ENCODE measurements at regions not wholly inside any gene's neighbourhood (a gene's known extent, or its start where the extent isn't known, plus 50 kb on each side); places are given as distances from the start of the nearest gene placed in this dataset.
A peak's percentile ranks its signal among the peaks of the same experiment; 100 is the strongest.

DNA sequence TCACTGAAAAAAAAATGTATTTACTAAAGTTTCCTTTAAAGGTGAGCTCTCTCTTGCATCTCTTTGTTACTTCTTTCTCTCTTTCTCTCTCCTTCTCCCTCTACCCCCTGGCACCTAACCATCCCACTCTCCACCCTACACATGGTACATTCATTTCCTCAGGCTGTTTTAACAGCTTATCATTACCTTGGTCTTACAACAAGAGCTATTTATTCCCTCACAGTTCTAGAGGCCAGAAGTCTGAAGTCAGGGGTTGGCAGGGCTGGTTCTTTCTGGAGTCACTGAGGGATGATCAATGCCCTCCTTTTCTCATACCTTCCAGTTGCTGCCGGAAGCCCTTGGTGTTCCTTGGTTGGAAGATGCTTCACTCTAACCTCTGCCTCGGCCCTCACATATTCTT, 91.1 kb upstream of the DSCAM start:
- Mint-ChIP-seq H3K9me3 (peaks cover 0 to 6% of the 10 kb centered on the region in 2 donors), H3K36me3 (ENCODE audit: insufficient read depth in 2 of 2) (no peaks in the 10 kb centered on the region), H3K27ac (no peak overlapping the region), H3K4me3 (no peak overlapping the region), H3K4me1 (ENCODE audit: low read depth) (no peaks in the 10 kb centered on the region), H3K27me3 (ENCODE audit: low read depth) (peaks cover 8% of the 10 kb centered on the region)
- DNase-seq (no peak), ATAC-seq (replicated peaks in 1 of 2) (no peak)

DNA sequence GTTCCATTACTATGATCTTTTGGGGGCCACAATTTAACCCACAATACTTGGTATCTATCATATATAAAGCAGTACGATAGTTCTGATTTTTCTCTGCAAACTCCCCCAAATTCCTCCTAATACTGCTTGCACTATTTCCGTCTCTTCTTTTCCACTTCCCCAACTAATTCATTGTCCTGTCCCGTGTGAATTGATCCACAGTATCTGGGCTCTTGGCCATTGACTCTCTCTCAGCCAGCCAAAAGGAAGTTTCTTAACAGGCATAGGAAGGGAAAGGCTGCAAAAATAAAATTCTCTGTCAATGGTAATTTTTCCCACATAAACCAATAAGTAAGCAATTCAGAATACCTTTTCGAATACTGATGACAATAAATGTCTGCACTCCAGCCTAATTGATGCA, 91.7 kb upstream of the DSCAM start:
- no peak for DNase-seq
- Mint-ChIP-seq H3K36me3 (ENCODE audit: insufficient read depth in 2 of 2) (no peaks in the 10 kb centered on the region), H3K4me1 (ENCODE audit: low read depth) (no peaks in the 10 kb centered on the region), H3K9me3 (peaks cover 0 to 6% of the 10 kb centered on the region in 2 donors), H3K27ac (no peak overlapping the region), H3K4me3 (no peak overlapping the region), H3K27me3 (ENCODE audit: low read depth) (peaks cover 8% of the 10 kb centered on the region)
- ATAC-seq (replicated peaks in 1 of 2) = no peak

DNA sequence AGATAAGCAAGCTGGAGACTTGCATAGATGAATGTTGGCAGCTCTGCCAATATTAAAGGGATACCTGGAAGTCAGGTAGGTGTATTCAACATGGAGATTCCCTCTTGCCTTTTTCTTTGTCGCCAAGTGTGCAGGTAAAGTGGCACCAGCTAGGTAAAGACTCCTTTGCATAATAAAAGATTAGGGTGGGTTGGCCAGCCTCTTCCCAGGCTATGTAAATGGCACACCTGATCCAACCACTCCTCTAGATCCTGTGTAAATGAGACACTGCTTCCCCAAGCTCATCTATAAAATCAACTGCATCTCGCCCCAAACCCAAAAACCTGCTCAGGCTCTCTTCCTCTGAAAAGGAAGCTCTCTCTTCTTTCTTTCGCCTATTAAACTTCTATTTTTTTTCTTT, 100.8 kb upstream of the DSCAM start:
- Mint-ChIP-seq H3K27ac (no peak overlapping the region), H3K4me1 (ENCODE audit: low read depth) (no peaks in the 10 kb centered on the region), H3K9me3 (peaks cover 7 to 9% of the 10 kb centered on the region in 2 donors), H3K36me3 (ENCODE audit: insufficient read depth in 2 of 2) (peaks cover 1 to 2% of the 10 kb centered on the region in 2 donors), H3K4me3 (no peak overlapping the region), H3K27me3 (ENCODE audit: low read depth) (no peaks in the 10 kb centered on the region)
- DNase-seq = no peak
- ATAC-seq (replicated peaks in 1 of 2) = no peak

DNA sequence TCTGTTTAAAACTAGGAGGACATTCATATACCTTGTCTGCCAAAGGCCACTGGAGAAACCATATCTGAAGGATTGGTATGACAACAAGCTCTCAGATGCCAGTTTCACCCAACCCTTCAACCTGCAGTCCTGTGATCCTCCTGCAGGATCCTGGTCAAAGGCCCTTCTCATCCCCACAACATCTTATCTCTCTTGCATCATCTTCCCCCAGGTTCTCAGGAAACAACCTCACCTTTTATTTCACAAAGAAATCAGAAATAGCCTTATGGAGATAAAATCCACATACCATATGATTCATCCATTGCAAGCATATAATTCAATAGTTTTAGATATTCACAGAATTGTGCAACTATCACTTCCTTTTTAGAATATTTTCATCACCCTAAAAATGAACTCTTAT, 104.0 kb upstream of the DSCAM start:
- Mint-ChIP-seq H3K4me3 (no peak overlapping the region), H3K36me3 (ENCODE audit: insufficient read depth in 2 of 2) (no peaks in the 10 kb centered on the region), H3K27me3 (ENCODE audit: low read depth) (peaks cover 1% of the 10 kb centered on the region), H3K4me1 (ENCODE audit: low read depth) (no peaks in the 10 kb centered on the region), H3K27ac (no peak overlapping the region), H3K9me3 (peaks cover 0 to 1% of the 10 kb centered on the region in 2 donors)
- no peak for ATAC-seq (replicated peaks in 1 of 2)
- DNase-seq = no peak

DNA sequence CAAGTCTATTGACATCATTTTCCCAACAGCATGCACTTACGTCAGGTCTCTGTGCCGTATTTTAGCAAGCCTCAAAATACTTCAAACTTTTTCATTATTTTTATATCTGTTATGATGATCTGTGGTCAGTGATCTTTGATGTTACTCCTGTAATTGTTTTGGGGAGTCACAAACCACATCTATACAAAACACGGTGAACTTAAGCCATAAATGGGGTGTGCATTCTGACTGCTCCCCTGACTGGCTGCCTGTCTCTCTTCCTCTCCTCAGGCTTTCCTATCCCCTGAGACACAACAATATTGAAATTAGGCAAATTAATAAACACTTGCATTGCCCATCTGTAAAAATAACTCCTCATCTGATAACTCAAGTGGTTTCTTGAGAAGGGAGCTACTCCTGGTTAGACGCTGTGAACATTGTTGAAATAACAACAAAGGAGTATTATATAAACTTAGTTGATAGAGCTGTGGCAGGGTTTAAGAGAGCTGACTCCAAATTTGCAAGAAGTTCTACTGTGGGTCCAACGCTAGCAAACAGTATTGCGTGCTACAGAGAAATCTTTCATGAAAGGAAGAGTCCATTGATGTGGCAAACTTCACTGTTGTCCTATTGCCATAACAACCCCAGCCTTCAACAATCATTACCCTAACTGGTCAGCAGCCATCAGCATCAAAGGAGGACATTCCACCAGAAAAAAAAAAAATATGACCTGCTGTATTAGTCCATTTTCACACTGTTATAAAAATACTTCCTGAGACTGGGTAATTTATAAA, 105.8 kb upstream of the DSCAM start:
- H3K9me3 Mint-ChIP-seq = peaks cover 0 to 1% of the 10 kb centered on the region in 2 donors
- peak overlapping the region; percentile 55 for H3K27ac Mint-ChIP-seq
- no peak for ATAC-seq (replicated peaks in 1 of 2)
- H3K4me1 Mint-ChIP-seq (ENCODE audit: low read depth) = no peaks in the 10 kb centered on the region
- no peak for DNase-seq
- H3K4me3 Mint-ChIP-seq = no peak overlapping the region
- no peaks in the 10 kb centered on the region for H3K36me3 Mint-ChIP-seq (ENCODE audit: insufficient read depth in 2 of 2)
- peaks cover 10% of the 10 kb centered on the region for H3K27me3 Mint-ChIP-seq (ENCODE audit: low read depth)

DNA sequence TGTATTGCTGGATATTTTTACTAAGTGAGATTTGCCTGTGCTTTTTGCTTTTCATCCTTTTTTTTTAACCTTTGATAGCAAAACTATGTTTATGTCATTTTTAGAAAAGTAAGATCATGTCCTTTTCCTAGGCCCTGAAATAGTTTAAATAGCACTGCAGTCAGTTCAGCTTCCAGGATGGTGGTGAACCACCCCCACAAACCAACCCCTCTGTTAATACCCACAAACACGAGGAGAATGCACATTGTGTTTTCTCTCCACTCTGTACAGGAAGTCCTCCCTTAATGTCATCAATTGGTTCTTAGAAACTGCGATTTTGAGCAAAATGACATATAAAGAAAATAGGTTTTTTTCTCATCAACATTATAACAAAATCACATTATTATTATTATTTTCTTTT, 117.7 kb upstream of the DSCAM start:
- H3K4me1 Mint-ChIP-seq (ENCODE audit: low read depth) = no peaks in the 10 kb centered on the region
- ATAC-seq (replicated peaks in 1 of 2) (no peak), DNase-seq (no peak)
- no peak overlapping the region for H3K4me3 Mint-ChIP-seq
- no peak overlapping the region for H3K27ac Mint-ChIP-seq
- H3K36me3 Mint-ChIP-seq (ENCODE audit: insufficient read depth in 2 of 2) = no peaks in the 10 kb centered on the region
- H3K27me3 Mint-ChIP-seq (ENCODE audit: low read depth) = no peaks in the 10 kb centered on the region
- no peaks in the 10 kb centered on the region for H3K9me3 Mint-ChIP-seq

DNA sequence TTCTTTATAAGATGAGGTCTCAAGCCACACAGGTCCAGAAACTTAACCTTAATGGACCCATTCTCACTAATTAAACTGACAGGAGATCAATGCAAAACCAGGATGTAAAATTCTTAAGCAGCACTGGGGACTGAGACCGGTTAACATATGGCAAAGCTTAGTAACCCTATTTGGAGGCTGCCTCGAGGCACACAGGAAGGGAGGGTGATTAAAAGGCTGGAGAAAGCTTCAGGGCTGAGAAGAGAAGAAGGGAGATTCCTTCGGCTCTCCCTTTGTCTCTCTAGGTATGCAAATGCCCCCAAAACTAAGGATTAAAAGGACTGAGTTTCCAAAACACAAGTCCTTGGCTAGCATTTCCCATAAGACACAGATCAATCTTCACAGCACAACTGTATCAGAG, 120.8 kb upstream of the DSCAM start:
- Mint-ChIP-seq H3K4me3 (no peak overlapping the region), H3K27me3 (ENCODE audit: low read depth) (no peaks in the 10 kb centered on the region), H3K9me3 (peaks cover 0 to 2% of the 10 kb centered on the region in 2 donors), H3K36me3 (ENCODE audit: insufficient read depth in 2 of 2) (no peaks in the 10 kb centered on the region), H3K27ac (no peak overlapping the region), H3K4me1 (ENCODE audit: low read depth) (no peaks in the 10 kb centered on the region)
- no peak for DNase-seq
- no peak for ATAC-seq (replicated peaks in 1 of 2)

DNA sequence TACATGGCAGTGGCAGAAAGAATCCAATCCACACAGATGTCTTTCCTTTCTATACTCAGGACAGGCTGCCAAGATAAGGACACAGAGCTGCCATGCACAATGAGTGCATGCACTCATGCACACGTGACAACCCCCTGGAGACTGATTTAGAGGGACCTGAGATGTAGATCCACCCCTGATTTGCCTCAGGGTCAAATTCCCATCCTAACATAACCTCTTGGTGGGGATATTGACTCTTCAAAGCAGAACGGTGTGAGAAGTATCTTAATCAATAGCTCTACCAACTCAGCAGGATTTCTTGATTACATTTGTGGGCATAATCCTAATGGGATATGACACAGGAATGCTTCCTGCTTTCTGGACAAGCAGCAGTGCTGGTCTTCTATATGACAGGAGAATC, 125.2 kb upstream of the DSCAM start:
- ATAC-seq (replicated peaks in 1 of 2) (no peak), DNase-seq (no peak)
- Mint-ChIP-seq H3K9me3 (peaks cover 5 to 6% of the 10 kb centered on the region in 2 donors), H3K27ac (no peak overlapping the region), H3K36me3 (ENCODE audit: insufficient read depth in 2 of 2) (no peaks in the 10 kb centered on the region), H3K4me1 (ENCODE audit: low read depth) (no peaks in the 10 kb centered on the region), H3K4me3 (no peak overlapping the region), H3K27me3 (ENCODE audit: low read depth) (no peaks in the 10 kb centered on the region)

DNA sequence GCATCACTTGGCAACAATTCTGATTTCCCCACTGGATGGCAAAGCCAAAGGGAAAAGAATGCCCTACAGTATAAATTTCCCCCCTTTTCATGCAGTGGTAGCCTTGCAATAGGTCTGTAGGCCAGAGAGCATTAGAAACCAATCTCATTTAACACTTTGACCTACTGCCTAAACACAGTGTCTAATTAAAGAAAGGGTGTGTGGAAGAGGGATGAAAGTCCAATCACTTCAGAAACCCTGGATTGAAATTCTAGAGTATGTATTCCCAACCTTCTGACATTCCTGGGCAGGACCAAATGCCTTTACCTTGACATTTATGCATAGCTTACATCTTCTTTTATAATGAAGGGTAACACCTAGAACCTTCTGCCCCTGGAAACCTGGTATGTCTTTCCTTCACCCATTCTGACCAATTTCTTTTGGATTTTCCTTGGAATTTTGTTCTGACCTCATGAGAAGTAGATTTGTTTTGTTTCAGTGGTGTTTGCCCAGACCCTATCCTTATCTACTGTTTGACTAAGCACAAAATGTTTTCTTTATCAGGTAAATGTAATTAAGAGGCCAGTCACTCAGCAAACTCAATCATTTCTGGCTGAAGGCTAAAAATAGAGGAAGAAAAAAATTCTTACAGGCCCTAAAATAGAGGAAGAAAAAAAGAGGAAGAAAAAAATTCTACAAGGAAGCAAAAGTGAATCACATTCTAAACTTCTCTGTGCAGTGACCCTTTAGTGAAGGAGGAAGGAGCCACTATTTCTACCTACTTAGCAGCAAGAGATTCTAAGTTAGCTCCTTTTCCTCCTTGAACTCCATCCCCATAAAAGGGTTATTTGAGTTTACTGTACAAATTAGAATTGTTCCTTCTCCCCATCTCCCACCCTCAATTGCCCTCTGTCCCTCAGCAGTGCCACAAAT, 129.5 kb upstream of the DSCAM start:
- Mint-ChIP-seq H3K27me3 (ENCODE audit: low read depth) (no peaks in the 10 kb centered on the region), H3K9me3 (peaks cover 8 to 11% of the 10 kb centered on the region in 2 donors), H3K36me3 (ENCODE audit: insufficient read depth in 2 of 2) (no peaks in the 10 kb centered on the region), H3K4me1 (ENCODE audit: low read depth) (no peaks in the 10 kb centered on the region), H3K4me3 (no peak overlapping the region), H3K27ac (no peak overlapping the region)
- DNase-seq (no peak), ATAC-seq (replicated peaks in 1 of 2) (no peak)

DNA sequence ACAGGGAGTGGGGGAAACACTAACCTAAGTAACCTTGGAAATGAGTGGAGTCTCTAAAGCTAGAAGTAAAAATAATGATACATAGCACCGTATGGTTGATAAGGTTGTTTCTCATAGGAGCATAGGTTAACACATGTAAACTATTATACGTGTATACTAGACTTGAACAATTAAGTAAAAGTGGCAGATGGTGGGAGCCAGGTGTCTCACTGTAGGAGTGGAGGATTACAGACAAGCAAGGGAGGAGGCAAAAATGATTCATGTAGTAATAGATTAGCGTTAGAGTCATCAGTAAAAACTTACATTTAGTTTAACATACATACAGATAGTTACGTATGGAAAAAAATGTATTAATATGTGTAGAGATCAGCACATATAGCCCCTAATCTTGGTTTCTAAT, 138.4 kb upstream of the DSCAM start:
- H3K4me1 Mint-ChIP-seq (ENCODE audit: low read depth) = no peaks in the 10 kb centered on the region
- H3K27ac Mint-ChIP-seq = no peak overlapping the region
- DNase-seq = no peak
- no peak for ATAC-seq (replicated peaks in 1 of 2)
- H3K4me3 Mint-ChIP-seq = no peak overlapping the region
- peaks cover 3 to 6% of the 10 kb centered on the region in 2 donors for H3K9me3 Mint-ChIP-seq
- H3K36me3 Mint-ChIP-seq (ENCODE audit: insufficient read depth in 2 of 2) = no peaks in the 10 kb centered on the region
- no peaks in the 10 kb centered on the region for H3K27me3 Mint-ChIP-seq (ENCODE audit: low read depth)

DNA sequence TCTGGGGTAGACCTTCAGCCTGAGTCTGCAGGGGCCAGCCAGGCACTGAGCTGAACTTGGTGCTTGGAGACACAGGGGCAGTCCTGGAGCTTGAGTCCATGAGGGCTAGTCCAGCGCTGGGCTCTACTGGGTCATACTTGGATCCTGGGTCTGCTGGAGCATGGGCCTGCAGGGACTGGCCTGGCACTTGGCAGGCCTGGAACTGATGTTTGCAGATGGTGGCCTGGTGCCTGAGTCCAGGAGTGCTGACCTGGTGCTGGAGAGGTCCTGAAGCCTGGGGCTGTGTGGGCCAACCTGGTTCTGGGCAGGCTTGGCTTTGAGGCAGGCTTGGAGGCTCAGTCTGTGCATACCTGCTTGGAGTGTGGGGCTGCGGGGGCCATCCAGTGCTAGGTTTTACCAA, 143.4 kb upstream of the DSCAM start:
- Mint-ChIP-seq H3K27ac (no peak overlapping the region), H3K4me3 (no peak overlapping the region), H3K36me3 (ENCODE audit: insufficient read depth in 2 of 2) (no peaks in the 10 kb centered on the region), H3K4me1 (ENCODE audit: low read depth) (no peaks in the 10 kb centered on the region), H3K27me3 (ENCODE audit: low read depth) (no peaks in the 10 kb centered on the region), H3K9me3 (peaks cover 1 to 2% of the 10 kb centered on the region in 2 donors)
- no peak for ATAC-seq (replicated peaks in 1 of 2)
- no peak for DNase-seq

DNA sequence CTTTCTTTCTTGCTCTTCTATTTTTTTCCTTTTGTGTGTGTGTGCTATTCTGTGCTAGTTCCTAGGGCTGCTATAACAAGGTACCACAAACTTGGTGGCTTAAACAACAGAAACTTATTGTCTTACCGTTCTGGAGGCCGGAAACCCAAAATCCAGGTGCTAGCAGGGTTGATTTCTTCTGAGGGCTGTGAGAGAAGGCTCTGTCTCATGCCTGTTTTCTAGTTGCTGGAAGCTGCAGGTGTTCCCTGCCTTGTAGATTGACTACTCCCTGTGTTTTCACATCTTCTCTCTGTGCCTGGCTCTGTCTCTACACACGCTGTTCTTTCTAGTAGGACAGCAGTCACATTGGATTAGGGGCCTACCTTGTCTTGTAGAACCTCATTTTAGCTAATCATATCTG, 150.9 kb upstream of the DSCAM start:
- Mint-ChIP-seq H3K9me3 (peaks cover 6 to 12% of the 10 kb centered on the region in 2 donors), H3K4me3 (no peak overlapping the region), H3K4me1 (ENCODE audit: low read depth) (no peaks in the 10 kb centered on the region)

DNA sequence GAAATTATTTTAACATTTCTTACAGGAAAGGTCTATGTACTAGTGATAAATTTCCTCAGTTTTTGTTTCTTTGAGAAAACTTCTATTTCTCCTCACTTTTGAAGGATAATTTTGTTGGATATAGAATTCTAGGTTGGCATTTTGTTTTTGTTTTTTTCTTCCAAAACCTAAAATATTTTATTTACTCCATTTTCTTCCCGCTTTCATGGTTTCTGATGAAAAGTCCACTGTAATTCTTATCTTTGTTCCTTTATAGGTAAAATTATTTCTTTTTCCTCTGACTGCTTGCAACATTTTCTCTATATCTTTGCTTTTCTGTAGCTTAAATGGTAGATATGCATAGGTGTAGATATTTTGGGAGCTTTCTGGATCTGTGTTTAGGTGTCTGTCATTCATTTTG, 153.9 kb upstream of the DSCAM start:
- H3K27me3 Mint-ChIP-seq (ENCODE audit: low read depth) = no peaks in the 10 kb centered on the region
- H3K9me3 Mint-ChIP-seq = peaks cover 6 to 12% of the 10 kb centered on the region in 2 donors
- H3K4me1 Mint-ChIP-seq (ENCODE audit: low read depth) = no peaks in the 10 kb centered on the region
- no peak for DNase-seq
- H3K27ac Mint-ChIP-seq = no peak overlapping the region
- peaks cover 2% of the 10 kb centered on the region in 2 donors for H3K36me3 Mint-ChIP-seq (ENCODE audit: insufficient read depth in 2 of 2)
- ATAC-seq (replicated peaks in 1 of 2) = no peak
- H3K4me3 Mint-ChIP-seq = no peak overlapping the region

More for the DNA sequence above, 150.9 kb upstream of the DSCAM start:
- Mint-ChIP-seq H3K27me3 (ENCODE audit: low read depth) (no peaks in the 10 kb centered on the region), H3K27ac (no peak overlapping the region), H3K36me3 (ENCODE audit: insufficient read depth in 2 of 2) (peaks cover 2% of the 10 kb centered on the region in 2 donors)
- no peak for ATAC-seq (replicated peaks in 1 of 2)
- DNase-seq = no peak
